ENCODE measurements at regions not wholly inside any gene's neighbourhood (a gene's known extent, or its start where the extent isn't known, plus 50 kb on each side); places are given as distances from the start of the nearest gene placed in this dataset.

DNA sequence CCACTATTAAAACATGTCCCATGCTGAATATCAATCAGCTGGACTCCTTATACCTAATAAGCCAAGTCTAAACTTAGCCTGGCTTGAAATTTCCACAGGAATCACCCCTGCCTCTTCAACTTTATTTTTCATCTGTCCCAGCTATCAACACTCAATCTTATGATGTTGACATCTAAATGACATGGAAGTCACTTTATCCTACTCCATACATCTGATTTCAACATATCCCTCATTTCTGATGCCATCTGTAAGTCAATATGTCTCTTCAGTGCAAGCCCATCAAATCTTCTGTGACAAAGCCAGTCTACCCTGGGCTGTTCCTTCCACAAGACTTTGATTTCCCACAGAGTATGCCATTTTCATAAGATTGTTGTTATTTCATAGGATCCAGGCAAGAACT is 143.6 kb upstream of the SEMA6D start:
- ChIA-PET POLR2A (no interaction called here), CTCF (no interaction called here)
- Histone ChIP-seq H3K36me3 (ENCODE audit: control insufficient read depth, insufficient read depth, low read length) (no peaks in the 10 kb centered on the region), H3K4me3 (ENCODE audit: low read depth in 2 of 2, low read length in 2 of 2) (no peak overlapping the region), H3K27me3 (ENCODE audit: control insufficient read depth, insufficient read depth, low read length) (no peaks in the 10 kb centered on the region), H3K9me3 (ENCODE audit: control insufficient read depth, insufficient read depth, low read depth, low read length) (no peaks in the 10 kb centered on the region), H3K27ac (ENCODE audit: low read length) (no peak overlapping the region), H3K4me1 (ENCODE audit: control insufficient read depth, insufficient read depth, low read length) (no peaks in the 10 kb centered on the region)
- in situ Hi-C loops (cut with HindIII; ENCODE audit: low pct_unique_long_range_greater_than_20kb, low sequenced_read_pairs) = no loop called here
- ATAC-seq (no peak), DNase-seq (ENCODE audit: low read depth, low spot score) (no peak)
- intact Hi-C loops (cut with micrococcal nuclease; ENCODE audit: unreplicated experiment) = no loop called here
- TF ChIP-seq, protein P1, sequence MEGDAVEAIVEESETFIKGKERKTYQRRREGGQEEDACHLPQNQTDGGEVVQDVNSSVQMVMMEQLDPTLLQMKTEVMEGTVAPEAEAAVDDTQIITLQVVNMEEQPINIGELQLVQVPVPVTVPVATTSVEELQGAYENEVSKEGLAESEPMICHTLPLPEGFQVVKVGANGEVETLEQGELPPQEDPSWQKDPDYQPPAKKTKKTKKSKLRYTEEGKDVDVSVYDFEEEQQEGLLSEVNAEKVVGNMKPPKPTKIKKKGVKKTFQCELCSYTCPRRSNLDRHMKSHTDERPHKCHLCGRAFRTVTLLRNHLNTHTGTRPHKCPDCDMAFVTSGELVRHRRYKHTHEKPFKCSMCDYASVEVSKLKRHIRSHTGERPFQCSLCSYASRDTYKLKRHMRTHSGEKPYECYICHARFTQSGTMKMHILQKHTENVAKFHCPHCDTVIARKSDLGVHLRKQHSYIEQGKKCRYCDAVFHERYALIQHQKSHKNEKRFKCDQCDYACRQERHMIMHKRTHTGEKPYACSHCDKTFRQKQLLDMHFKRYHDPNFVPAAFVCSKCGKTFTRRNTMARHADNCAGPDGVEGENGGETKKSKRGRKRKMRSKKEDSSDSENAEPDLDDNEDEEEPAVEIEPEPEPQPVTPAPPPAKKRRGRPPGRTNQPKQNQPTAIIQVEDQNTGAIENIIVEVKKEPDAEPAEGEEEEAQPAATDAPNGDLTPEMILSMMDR (IDR thresholded peaks at IDR 0.05) = no peak
- no TSS peak for BruUV-seq (replicated peaks)

DNA sequence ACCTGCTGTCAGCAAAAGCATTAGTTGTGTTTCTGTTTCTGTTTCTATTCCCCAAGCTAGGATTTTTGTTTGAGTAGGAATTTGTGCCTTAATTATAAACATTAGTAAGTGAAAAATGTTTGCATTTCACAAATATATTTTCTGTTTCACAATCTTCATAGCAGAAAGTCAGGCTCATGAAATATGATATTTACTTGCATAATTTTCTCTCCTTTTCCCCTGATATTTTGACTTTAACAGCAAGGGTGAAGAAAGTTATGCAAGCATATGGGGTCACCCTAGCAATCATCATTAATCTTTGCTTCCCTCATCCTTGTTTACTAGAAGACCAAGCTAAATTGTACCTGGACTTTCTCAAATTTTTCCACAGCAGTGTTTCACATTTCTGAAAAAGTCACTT is 140.3 kb upstream of the SEMA6D start:
- Histone ChIP-seq H3K27me3 (ENCODE audit: control insufficient read depth, insufficient read depth, low read length) (no peaks in the 10 kb centered on the region), H3K36me3 (ENCODE audit: control insufficient read depth, insufficient read depth, low read length) (no peaks in the 10 kb centered on the region), H3K9me3 (ENCODE audit: control insufficient read depth, insufficient read depth, low read depth, low read length) (no peaks in the 10 kb centered on the region), H3K4me1 (ENCODE audit: control insufficient read depth, insufficient read depth, low read length) (no peaks in the 10 kb centered on the region), H3K4me3 (ENCODE audit: low read depth in 2 of 2, low read length in 2 of 2) (no peak overlapping the region), H3K27ac (ENCODE audit: low read length) (no peak overlapping the region)
- in situ Hi-C loops (cut with HindIII; ENCODE audit: low pct_unique_long_range_greater_than_20kb, low sequenced_read_pairs) (no loop called here), intact Hi-C loops (cut with micrococcal nuclease; ENCODE audit: unreplicated experiment) (no loop called here)
- BruUV-seq (replicated peaks) = no TSS peak
- DNase-seq (ENCODE audit: low read depth, low spot score) (no peak), ATAC-seq (no peak)
- POLR2A ChIA-PET = no interaction called here
- TF ChIP-seq, protein P1 (IDR thresholded peaks at IDR 0.05) = no peak
- no peak for TF ChIP-seq SIN3A (IDR thresholded peaks at IDR 0.05; ENCODE audit: borderline replicate concordance, insufficient read depth, low read depth, low read length)
- TF ChIP-seq, protein P2, sequence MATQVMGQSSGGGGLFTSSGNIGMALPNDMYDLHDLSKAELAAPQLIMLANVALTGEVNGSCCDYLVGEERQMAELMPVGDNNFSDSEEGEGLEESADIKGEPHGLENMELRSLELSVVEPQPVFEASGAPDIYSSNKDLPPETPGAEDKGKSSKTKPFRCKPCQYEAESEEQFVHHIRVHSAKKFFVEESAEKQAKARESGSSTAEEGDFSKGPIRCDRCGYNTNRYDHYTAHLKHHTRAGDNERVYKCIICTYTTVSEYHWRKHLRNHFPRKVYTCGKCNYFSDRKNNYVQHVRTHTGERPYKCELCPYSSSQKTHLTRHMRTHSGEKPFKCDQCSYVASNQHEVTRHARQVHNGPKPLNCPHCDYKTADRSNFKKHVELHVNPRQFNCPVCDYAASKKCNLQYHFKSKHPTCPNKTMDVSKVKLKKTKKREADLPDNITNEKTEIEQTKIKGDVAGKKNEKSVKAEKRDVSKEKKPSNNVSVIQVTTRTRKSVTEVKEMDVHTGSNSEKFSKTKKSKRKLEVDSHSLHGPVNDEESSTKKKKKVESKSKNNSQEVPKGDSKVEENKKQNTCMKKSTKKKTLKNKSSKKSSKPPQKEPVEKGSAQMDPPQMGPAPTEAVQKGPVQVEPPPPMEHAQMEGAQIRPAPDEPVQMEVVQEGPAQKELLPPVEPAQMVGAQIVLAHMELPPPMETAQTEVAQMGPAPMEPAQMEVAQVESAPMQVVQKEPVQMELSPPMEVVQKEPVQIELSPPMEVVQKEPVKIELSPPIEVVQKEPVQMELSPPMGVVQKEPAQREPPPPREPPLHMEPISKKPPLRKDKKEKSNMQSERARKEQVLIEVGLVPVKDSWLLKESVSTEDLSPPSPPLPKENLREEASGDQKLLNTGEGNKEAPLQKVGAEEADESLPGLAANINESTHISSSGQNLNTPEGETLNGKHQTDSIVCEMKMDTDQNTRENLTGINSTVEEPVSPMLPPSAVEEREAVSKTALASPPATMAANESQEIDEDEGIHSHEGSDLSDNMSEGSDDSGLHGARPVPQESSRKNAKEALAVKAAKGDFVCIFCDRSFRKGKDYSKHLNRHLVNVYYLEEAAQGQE (IDR thresholded peaks at IDR 0.05; ENCODE audit: insufficient read depth in 1 of 2, low read depth in 2 of 2, low read length in 1 of 2) = no peak
- TF ChIP-seq TCF7L2 (IDR thresholded peaks at IDR 0.05; ENCODE audit: low read depth, low read length) = no peak
- TF ChIP-seq POLR2AphosphoS5 (IDR thresholded peaks at IDR 0.05; ENCODE audit: low read depth, low read length) = no peak
- CTCF ChIA-PET = no interaction called here

DNA sequence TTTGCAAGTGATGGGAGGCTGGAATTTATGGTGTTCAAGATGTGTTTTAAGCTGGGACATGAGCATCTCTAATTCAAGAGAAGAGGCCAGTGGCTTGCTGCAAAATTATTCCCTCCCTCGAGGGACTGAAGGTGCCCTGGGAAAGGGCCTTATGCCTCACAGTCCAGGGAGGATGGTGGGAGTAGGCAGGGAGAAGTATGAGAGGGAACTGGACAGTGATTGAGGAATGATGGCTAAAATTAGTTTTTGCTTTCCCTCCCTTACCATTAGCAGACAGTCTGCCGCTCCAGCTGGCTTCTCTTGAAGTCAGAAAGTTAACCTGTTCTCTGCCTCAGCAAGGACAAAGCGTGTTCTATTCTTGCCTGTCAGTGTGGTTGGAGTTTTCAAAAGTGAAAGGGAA is 139.8 kb upstream of the SEMA6D start:
- no peaks in the 10 kb centered on the region for H3K36me3 ChIP-seq (ENCODE audit: control insufficient read depth, insufficient read depth, low read length)
- H3K4me3 ChIP-seq (ENCODE audit: low read depth in 2 of 2, low read length in 2 of 2) = no peak overlapping the region
- no peaks in the 10 kb centered on the region for H3K9me3 ChIP-seq (ENCODE audit: control insufficient read depth, insufficient read depth, low read depth, low read length)
- intact Hi-C loops (cut with micrococcal nuclease; ENCODE audit: unreplicated experiment) = no loop called here
- DNase-seq (ENCODE audit: low read depth, low spot score) (no peak), ATAC-seq (no peak)
- H3K27ac ChIP-seq (ENCODE audit: low read length) = no peak overlapping the region
- H3K27me3 ChIP-seq (ENCODE audit: control insufficient read depth, insufficient read depth, low read length) = no peaks in the 10 kb centered on the region
- CTCF ChIA-PET = no interaction called here
- in situ Hi-C loops (cut with HindIII; ENCODE audit: low pct_unique_long_range_greater_than_20kb, low sequenced_read_pairs) = no loop called here
- POLR2A ChIA-PET = no interaction called here
- H3K4me1 ChIP-seq (ENCODE audit: control insufficient read depth, insufficient read depth, low read length) = no peaks in the 10 kb centered on the region
- no peak for TF ChIP-seq POLR2AphosphoS5 (IDR thresholded peaks at IDR 0.05; ENCODE audit: low read depth, low read length)
- TF ChIP-seq, protein P2 (IDR thresholded peaks at IDR 0.05; ENCODE audit: insufficient read depth in 1 of 2, low read depth in 2 of 2, low read length in 1 of 2) = no peak
- TF ChIP-seq TCF7L2 (IDR thresholded peaks at IDR 0.05; ENCODE audit: low read depth, low read length) = no peak
- TF ChIP-seq, protein P1 (IDR thresholded peaks at IDR 0.05) = no peak
- TF ChIP-seq SIN3A (IDR thresholded peaks at IDR 0.05; ENCODE audit: borderline replicate concordance, insufficient read depth, low read depth, low read length) = no peak
- no TSS peak for BruUV-seq (replicated peaks)
